ENCODE measurements at regions not wholly inside any gene's neighbourhood (a gene's known extent, or its start where the extent isn't known, plus 50 kb on each side); places are given as distances from the start of the nearest gene placed in this dataset.

GRCh38 chr7:33814936-33815335 lies 90.4 kb upstream of the BMPER start:
- Histone ChIP-seq H3K36me3 (ENCODE audit: control insufficient read depth in 1 of 2, insufficient read depth in 2 of 2, low read length in 2 of 2) (no peaks in the 10 kb centered on the region), H3K4me3 (replicated peaks in 1 of 2; ENCODE audit: low read depth in 1 of 2, low read length in 2 of 2) (no peak overlapping the region), H3K4me2 (ENCODE audit: low read length) (no peak overlapping the region), H4K20me1 (ENCODE audit: insufficient read depth) (no peaks in the 10 kb centered on the region), H3K27ac (ENCODE audit: low read depth, low read length) (no peak overlapping the region), H3K9me3 (ENCODE audit: control insufficient read depth in 1 of 2, insufficient read depth in 1 of 2, low read depth in 1 of 2, low read length in 2 of 2) (no peaks in the 10 kb centered on the region), H3K9me2 (ENCODE audit: insufficient read depth) (no peaks in the 10 kb centered on the region), H3K4me1 (ENCODE audit: control insufficient read depth in 1 of 2, insufficient read depth in 2 of 2, low read length in 2 of 2) (no peaks in the 10 kb centered on the region), H3K79me2 (ENCODE audit: insufficient read depth, low read length) (no peaks in the 10 kb centered on the region), H3K9ac (ENCODE audit: low read length) (no peak overlapping the region), H3K27me3 (ENCODE audit: insufficient read depth, low read length) (no peaks in the 10 kb centered on the region), H2AFZ (ENCODE audit: low read depth, low read length, poor library complexity, severe bottlenecking) (no peak overlapping the region)
- intact Hi-C loops (cut with micrococcal nuclease): no loop called here
- TF ChIP-seq CBX3 (IDR thresholded peaks at IDR 0.05; ENCODE audit: low read depth) (no peak), FOSL1 (IDR thresholded peaks at IDR 0.05; ENCODE audit: low read depth) (no peak), CTCF (IDR thresholded peaks at IDR 0.05 in 2 of 3, conservative IDR thresholded peaks at IDR 0.05 in 1 of 3; ENCODE audit: borderline replicate concordance in 1 of 3, insufficient read depth in 1 of 3, low read depth in 2 of 3, low read length in 2 of 3) (no peak), ZNF274 (IDR thresholded peaks at IDR 0.05; ENCODE audit: low read depth, low read length) (no peak), ZFX (IDR thresholded peaks at IDR 0.05) (no peak), SRF (IDR thresholded peaks at IDR 0.05; ENCODE audit: low read depth) (no peak), SIN3A (IDR thresholded peaks at IDR 0.05; ENCODE audit: low read depth) (no peak), EGR1 (IDR thresholded peaks at IDR 0.05; ENCODE audit: low read depth) (no peak), REST (IDR thresholded peaks at IDR 0.05; ENCODE audit: low read depth) (no peak), MAX (IDR thresholded peaks at IDR 0.05) (no peak), EZH2 (IDR thresholded peaks at IDR 0.05) (no peak), POLR2A (IDR thresholded peaks at IDR 0.05; ENCODE audit: borderline replicate concordance, extremely low read depth, insufficient read depth, insufficient read length) (no peak), JUND (IDR thresholded peaks at IDR 0.05) (no peak), POLR2AphosphoS5 (IDR thresholded peaks at IDR 0.05; ENCODE audit: low read depth, low read length) (no peak), SP1 (IDR thresholded peaks at IDR 0.05; ENCODE audit: low read depth) (no peak), ATF3 (IDR thresholded peaks at IDR 0.05) (no peak), ZBTB33 (IDR thresholded peaks at IDR 0.05; ENCODE audit: extremely low read depth, insufficient replicate concordance, low read length) (no peak)
- CTCF ChIA-PET: no interaction called here
- DNase-seq (ENCODE audit: low read depth, low spot score) (no peak), ATAC-seq (no peak)
- POLR2A ChIA-PET: no interaction called here
- RAD21 ChIA-PET (ENCODE audit: low non-redundant PET in 1 of 2, low total read pairs in 2 of 2, uncharacterized antibody in 2 of 2, unreplicated experiment in 2 of 2): no interaction called here
- no TSS peak for BruUV-seq (replicated peaks)

Data from HCT116 (cell line).